ENCODE measurements at regions not wholly inside any gene's neighbourhood (a gene's known extent, or its start where the extent isn't known, plus 50 kb on each side); places are given as distances from the start of the nearest gene placed in this dataset.
"Not testable (repeated sequence)": the region's sequence is repeated elsewhere in the genome, so short reads cannot be mapped to it uniquely, and the experiment has no call there.

DNA sequence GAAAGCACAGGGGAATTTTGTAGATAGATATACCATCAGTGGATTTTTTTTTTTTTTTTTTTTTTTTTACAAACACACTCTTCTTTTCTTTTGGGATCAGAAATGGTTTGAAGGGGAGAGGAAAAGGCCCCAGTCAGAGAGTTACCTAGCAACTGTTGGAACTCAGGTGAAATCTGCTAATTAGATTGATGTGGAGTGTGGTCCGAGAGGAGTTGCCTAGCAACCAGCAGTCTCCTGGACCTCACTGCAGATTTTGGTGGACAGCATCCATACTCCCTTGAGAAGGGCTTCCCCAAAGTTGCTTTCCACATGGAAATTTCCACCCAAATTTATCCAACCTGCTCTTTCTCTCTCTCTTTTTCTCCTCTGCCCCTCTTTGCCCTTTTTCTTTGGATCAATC, 165.4 kb downstream of the UTP18 start:
- Histone ChIP-seq H3K9me3 (no peaks in the 10 kb centered on the region), H3K27me3 (no peaks in the 10 kb centered on the region), H3K36me3 (no peaks in the 10 kb centered on the region), H3K4me1 (no peaks in the 10 kb centered on the region), H3K27ac (no peak overlapping the region), H3K4me3 (no peak overlapping the region)
- no peak for TF ChIP-seq POLR2A (IDR thresholded peaks at IDR 0.05)
- TF ChIP-seq, protein P1, sequence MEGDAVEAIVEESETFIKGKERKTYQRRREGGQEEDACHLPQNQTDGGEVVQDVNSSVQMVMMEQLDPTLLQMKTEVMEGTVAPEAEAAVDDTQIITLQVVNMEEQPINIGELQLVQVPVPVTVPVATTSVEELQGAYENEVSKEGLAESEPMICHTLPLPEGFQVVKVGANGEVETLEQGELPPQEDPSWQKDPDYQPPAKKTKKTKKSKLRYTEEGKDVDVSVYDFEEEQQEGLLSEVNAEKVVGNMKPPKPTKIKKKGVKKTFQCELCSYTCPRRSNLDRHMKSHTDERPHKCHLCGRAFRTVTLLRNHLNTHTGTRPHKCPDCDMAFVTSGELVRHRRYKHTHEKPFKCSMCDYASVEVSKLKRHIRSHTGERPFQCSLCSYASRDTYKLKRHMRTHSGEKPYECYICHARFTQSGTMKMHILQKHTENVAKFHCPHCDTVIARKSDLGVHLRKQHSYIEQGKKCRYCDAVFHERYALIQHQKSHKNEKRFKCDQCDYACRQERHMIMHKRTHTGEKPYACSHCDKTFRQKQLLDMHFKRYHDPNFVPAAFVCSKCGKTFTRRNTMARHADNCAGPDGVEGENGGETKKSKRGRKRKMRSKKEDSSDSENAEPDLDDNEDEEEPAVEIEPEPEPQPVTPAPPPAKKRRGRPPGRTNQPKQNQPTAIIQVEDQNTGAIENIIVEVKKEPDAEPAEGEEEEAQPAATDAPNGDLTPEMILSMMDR (IDR thresholded peaks at IDR 0.05) = no peak
- DNase-seq = no peak
- intact Hi-C loops (cut with DNase I; ENCODE audit: low total_unique reads) = no loop called here

DNA sequence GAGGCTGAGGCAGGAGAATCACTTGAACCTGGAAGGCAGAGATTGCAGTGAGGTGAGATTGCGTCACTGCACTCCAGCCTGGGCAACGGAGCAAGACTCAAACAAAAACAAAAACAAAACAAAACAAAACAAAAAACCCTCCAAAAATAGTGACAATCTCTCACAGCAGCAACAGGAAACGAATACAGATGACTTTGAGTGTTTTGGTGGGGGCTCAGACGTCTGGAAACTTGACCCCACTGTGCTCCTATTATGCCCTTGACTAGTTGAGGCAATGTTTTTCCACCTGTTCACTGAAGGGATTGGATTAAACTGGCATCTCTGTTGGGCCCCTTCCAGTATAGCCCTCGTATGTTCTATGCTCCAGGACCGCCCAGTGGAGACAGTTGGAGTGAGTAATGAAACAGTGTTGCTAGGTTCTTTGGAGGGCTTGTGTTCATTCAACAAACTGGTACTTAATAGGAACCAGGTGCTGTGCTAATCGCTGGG, 167.0 kb downstream of the UTP18 start:
- no peaks in the 10 kb centered on the region for H3K4me1 ChIP-seq
- no peak for TF ChIP-seq POLR2A (IDR thresholded peaks at IDR 0.05)
- TF ChIP-seq, protein P1 (IDR thresholded peaks at IDR 0.05) = no peak
- H3K27me3 ChIP-seq = no peaks in the 10 kb centered on the region
- no peak overlapping the region for H3K27ac ChIP-seq
- no peaks in the 10 kb centered on the region for H3K36me3 ChIP-seq
- H3K9me3 ChIP-seq = no peaks in the 10 kb centered on the region
- DNase-seq = no peak
- intact Hi-C loops (cut with DNase I; ENCODE audit: low total_unique reads) = no loop called here
- no peak overlapping the region for H3K4me3 ChIP-seq

DNA sequence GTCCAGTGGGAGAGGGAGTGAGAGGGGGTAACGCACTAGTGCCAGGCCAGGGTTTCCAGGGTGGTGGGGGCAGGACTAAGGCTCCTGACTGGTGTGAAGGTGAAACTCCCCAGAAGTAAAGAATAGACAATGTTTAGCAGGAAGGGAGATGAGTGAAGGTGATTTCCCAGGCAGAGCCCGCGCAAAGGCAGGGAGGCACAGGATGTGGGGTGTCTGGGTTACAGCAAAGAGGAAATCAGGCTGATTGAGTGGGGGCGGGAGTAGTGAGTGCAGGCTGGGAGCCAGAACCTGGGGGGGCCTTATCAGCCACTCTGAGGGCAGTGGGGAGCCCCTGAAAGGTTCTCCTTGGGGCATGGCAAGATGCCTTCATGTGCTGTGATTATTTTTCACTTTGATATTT, 167.5 kb downstream of the UTP18 start:
- Histone ChIP-seq H3K4me3 (no peak overlapping the region), H3K27ac (no peak overlapping the region), H3K4me1 (no peaks in the 10 kb centered on the region), H3K36me3 (no peaks in the 10 kb centered on the region), H3K9me3 (no peaks in the 10 kb centered on the region), H3K27me3 (no peaks in the 10 kb centered on the region)
- no peak for DNase-seq
- intact Hi-C loops (cut with DNase I; ENCODE audit: low total_unique reads) = no loop called here
- TF ChIP-seq, protein P1 (IDR thresholded peaks at IDR 0.05) = no peak
- TF ChIP-seq POLR2A (IDR thresholded peaks at IDR 0.05) = no peak

DNA sequence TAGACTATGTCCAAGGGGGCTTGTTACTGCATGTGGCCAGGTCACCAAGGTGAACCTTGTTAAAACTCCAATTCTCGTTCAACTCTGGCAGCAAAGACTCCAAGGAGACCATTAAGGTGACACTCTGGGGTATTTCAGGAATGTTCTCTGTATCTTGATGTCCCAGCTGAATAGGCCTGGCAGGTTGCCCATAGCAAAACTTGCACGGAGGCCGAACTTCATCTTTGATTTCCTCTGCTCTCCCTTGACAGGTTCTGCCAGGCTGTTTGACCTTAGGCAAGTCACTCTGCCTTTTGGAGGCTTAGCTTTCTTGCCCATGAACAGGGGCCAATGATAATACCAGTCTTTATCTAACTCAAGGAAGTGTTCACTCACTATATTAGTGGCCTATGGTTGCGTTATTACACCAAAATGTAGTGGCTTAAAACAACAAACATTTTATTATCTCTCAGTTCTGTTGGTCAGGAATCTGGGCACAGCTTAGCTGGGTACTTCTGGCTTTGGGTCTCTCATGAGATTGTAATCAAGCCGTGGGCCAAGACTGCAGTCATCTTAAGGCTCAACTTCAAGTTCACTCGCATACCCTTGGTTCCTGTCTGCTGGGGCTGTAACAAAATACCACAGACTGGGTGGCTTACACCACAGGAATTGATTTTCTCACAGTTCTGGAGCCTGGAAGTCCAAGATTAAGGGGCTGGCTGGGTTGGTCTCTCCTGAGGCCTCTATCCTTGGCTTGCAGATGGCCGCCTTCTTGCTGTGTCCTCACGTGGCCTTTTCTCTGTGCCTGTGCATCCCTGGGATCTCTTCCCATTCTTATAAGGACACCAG, 168.5 kb downstream of the UTP18 start:
- intact Hi-C loops (cut with DNase I; ENCODE audit: low total_unique reads) = no loop called here
- no peaks in the 10 kb centered on the region for H3K27me3 ChIP-seq
- H3K4me1 ChIP-seq = no peaks in the 10 kb centered on the region
- H3K4me3 ChIP-seq = no peak overlapping the region
- no peak for DNase-seq
- H3K27ac ChIP-seq = no peak overlapping the region
- H3K9me3 ChIP-seq = no peaks in the 10 kb centered on the region
- H3K36me3 ChIP-seq = no peaks in the 10 kb centered on the region
- no peak for TF ChIP-seq POLR2A (IDR thresholded peaks at IDR 0.05)
- TF ChIP-seq, protein P1 (IDR thresholded peaks at IDR 0.05) = no peak

DNA sequence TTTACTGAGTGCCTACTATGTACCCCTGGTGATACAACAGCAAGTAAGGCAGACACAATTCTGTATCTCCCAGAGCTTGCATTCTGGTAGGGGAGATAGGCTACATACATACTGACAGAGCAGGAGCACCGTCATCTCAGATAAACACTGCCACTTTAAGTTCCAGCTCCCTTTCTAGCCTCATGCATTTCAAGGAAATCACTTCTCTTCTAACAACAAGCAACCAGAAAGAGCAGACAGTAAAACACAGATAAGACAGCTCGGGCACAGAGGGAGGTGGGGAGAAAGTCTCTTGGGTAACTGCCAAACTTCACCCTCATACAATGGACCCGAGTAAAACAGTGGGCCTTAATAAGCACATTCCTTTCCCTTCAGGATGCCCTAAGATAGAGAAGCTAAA, 169.6 kb downstream of the UTP18 start:
- H3K36me3 ChIP-seq; H3K4me1 ChIP-seq; H3K27me3 ChIP-seq; intact Hi-C loops (cut with DNase I; ENCODE audit: low total_unique reads); DNase-seq; H3K27ac ChIP-seq; H3K9me3 ChIP-seq; H3K4me3 ChIP-seq: not testable (repeated sequence)

All from uterus (tissue), 3 donors.